NCI-H187 treated with DMSO at 0.1 percent for 48 hours (cell line): ENCODE measurements at regions not wholly inside any gene's neighbourhood (a gene's known extent, or its start where the extent isn't known, plus 50 kb on each side); places are given as distances from the start of the nearest gene placed in this dataset.
"Not testable (repeated sequence)": the region's sequence is repeated elsewhere in the genome, so short reads cannot be mapped to it uniquely, and the experiment has no call there.

Experiments used
- DNase-seq: peaks from one replicate; lab custom pipeline; 2025; lab: John Stamatoyannopoulos, UW

DNA sequence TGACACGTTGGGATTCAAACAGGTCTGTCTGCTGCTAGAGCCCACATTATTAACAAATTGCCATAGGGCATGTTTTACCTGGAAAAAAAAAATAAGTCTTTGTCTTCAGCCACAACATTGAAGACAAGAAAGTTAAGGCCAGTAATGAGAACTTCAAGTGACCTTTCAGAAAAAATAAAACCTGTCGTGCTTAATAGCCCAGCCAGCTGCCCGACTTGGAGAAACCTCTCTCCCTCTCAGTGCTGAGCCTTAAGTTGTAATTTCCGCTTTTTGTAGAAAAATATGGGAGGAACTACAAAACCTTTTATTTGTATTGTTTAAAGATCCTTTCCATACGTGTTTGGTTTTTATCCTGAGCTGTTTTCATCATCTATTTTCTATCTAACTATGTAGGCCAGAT lies 454.3 kb upstream of the SLITRK6 start:
- not testable (repeated sequence) for DNase-seq

DNA sequence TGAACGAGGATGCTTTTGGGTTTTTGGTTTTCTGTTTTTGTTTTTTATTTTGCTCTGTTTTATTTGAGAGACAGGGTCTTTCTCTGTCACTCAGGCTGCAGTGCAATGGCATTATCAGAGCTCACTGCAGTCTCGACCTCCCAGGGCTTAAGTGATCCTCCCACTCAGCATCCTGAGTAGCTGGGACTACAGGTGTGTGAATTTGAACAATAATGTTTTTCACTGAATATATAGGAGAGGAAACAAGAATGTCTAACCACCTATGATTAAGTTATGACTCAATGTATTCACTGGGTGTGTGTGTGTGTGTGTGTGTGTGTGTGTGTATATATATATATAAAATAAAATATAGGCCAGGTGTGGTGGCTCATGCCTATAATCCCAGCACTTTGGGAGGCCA lies 456.6 kb upstream of the SLITRK6 start:
- DNase-seq: not testable (repeated sequence)

DNA sequence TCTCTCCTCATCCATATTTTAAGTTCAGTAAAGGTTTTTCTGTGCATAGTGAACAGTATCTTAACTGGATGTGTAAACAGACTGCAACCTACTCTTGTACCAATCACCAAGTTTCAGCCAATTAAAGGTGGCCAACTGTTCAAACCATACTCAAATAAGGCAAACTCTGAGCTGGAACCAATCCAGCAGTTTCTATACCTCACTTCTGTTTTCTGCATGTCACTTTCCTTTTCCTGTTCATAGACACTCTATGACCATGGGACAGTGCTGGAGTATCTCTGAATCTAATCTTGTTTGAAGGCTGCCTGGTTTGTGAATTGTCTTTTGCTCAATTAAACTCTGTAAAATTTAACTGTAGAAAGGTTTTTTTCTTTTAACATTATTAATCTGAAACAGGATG lies 470.3 kb upstream of the SLITRK6 start:
- no peak for DNase-seq

DNA sequence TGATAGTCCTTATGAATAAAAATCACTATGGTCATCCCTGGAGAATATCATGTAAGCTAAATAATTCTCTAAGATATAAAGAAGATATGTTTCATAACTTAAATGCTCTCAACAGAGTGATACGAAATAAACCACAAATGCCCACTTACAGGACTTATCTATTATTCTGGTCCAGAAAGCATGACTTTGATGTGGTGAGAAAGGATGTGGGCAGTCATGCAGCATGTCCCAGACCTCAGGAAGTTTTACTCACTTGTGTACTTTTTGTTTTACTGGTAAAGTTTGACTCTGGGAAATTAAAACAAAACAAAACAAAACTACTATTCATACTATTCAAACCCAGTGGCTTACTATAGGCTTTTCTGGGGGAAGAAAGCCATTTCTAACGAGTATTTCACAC lies 483.2 kb upstream of the SLITRK6 start:
- DNase-seq: no peak

DNA sequence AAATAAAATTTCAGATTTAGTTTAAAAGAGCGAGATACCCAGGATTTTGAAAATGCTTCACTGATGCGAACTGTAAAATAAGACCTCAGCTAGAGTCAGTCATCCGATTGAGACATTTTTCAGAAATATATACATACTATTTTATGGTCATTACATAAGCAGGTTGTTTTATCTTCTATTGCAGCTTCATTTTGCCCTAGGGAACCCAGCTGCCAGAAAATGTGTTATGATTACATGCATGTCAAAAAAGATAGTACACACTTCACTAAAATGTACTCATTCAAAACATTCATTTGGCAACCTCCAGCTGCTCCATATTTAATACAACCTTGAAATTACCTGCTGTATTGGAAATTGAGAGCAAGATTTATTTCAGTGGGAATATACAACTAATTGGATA lies 483.8 kb upstream of the SLITRK6 start:
- DNase-seq: no peak

DNA sequence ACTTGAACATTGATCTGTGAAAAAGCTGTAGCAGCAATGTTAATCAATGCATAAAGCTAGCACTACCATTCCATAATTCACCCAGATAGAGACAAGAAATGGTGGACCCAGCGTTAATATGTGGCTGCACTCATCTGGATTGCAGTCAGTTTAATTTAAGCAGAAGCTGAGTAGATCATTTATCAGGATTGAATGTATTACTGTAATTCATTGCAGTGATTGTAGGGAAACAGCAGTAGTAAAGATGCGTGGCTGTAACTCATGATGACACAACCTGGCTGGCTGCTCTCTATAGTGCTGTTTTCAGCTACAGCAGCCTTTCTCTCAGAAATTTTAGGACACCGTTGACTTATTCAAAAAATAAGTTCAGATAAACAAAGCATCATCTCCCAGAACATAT lies 499.5 kb upstream of the SLITRK6 start:
- DNase-seq: no peak

DNA sequence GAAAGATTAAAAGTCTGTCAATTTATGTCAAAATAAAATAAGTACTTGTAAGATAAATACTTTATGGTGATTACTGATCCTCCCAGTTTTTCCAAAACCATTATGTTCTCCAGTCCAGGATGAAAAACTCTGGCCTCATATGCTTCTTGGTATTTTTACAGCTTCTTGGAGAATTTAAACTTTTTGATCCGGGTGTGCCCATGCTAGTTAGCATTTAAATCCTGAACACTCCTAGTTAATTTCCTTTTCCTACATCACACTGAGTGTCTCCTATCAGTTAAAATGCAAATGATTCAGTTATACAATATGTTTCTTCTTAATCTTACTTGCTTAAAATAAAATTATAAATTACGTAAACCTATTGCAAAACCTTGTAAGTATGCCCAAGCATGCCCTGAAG lies 499.9 kb upstream of the SLITRK6 start:
- DNase-seq: no peak

DNA sequence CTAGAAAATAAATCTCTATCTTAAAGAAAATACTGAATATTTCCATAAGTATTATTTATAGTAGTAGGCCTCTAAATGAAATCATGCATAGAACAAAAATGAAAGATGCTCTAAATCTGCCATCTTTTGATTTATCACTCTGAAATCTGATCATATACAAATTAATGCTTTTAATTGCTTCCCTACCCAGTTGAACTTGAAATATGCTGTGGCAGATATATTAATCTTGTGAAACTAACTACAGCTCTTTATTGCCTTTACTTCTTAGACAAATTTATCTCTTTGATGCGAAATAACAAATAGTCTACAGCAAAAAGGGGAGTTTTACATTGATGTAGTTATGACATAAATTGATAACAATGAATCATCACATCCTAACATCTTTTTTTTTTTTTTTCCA lies 510.7 kb upstream of the SLITRK6 start:
- DNase-seq: no peak

DNA sequence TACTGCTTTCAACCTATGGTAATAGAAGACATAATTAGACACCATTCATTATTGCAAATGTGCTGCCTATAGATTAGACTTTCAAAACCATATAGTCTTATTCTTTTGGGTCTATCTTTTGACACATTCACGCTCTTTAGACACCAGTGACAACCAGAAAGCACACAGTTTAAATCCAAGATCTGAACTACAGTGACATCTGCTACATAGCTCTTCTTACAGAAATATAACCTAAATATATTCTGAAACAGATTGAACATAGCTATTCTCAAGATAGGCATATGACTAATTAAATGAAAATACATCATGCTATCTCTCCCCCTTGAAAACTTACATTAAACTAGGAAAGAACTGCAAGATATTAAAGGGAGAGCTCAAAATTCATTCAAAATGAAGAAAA lies 514.2 kb upstream of the SLITRK6 start:
- DNase-seq: no peak

DNA sequence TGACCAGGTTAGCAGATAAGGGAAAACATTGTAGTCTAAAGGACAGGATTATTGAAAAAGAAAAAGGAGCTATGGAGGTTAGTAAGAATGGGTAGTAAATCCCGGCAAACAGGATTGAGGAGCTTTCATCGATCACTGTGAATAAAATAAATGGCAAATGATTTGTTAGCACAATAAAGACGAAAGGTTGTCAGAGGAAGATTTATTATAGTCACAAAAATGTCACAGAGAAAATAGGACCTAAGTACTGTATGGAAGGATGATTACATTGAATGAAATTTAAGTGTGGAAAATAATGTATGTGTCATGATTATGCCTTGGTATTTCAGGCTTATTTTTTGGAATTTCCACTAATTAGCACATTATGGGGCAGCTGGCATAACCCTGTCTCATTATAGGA lies 519.2 kb upstream of the SLITRK6 start:
- no peak for DNase-seq

DNA sequence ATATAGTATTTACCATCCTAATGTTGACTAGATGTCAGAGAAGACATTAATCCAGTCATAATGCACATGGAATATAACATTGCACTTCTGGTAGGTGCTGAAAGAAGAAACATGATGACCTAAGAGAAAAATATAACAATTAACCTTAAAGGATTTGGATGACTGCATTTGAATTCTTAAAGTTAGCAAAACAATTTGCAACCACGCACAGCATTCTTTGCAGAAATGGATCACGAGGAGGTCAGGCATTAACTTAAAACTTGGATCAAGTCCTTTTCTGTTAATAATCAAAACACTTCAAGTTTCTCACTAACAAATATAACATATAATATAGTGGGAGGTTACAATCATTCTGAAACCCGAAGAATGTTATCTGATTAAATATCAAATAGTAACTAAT lies 525.0 kb upstream of the SLITRK6 start:
- DNase-seq: no peak

DNA sequence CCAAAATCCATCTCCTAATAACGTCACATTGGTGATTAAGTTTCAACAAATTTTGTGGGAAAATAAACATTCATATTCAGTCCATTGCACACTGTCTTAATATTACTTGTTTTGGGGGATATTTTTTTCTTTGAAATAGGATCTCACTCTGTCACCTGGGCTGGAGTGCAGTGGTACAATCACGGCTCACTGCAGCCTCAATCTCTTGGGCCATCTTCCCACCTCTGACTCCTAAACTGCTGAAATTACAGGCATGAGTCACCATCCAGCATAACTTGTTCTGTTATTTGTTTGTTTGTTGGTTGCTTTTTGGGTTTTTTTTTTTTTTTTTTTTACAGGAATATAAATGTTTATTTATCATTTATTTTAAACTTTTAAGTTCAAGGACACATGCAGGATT lies 556.1 kb upstream of the SLITRK6 start:
- DNase-seq: no peak

DNA sequence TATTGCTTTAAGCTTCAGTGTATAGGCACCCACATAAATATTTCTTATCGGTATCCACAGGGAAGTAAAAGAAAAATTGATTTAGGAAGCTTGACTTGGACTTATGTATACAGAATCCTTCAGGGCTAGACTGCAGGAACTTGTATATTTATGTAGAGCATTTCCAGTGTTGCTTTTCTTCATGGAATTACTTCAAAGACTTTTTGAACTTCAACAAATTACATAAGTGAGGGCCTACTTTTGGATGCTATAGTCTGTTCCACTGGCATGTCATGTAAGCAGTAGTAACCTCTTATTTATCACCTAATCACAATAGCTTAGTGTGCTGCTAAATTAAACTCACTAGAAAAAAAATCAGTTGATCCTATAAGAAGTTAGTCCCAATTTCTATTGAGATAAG lies 557.9 kb upstream of the SLITRK6 start:
- no peak for DNase-seq

DNA sequence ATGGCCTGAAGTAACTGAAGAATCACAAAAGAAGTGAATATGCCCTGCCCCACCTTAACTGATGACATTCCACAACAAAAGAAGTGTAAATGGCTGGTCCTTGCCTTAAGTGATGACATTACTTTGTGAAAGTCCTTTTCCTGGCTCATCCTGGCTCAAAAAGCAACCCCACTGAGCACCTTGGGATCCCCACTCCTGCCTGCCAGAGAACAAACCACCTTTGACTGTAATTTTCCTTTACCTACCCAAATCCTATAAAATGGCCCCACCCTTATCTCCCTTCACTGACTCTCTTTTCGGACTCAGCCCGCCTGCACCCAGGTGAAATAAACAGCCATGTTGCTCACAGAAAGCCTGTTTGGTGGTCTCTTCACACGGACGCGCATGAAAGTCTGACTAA lies 564.5 kb upstream of the SLITRK6 start:
- DNase-seq: not testable (repeated sequence)

DNA sequence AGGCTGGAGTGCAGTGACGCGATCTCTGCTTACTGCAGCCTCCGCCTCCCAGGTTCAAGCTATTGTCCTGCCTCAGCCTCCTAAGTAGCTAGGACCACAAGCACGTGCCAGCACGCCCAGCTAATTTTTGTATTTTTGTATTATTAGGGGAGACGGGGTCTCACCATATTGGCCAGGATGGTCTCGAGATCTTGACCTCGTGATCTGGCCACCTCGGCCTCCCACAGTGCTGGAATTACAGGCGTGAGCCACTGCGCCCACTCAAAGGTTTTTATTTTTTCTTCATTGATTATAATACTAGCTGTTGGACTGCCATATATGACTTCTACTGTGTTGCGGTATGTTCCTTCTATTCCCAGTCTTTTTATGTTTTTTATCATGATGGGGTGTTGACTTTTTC lies 569.7 kb upstream of the SLITRK6 start:
- no peak for DNase-seq

DNA sequence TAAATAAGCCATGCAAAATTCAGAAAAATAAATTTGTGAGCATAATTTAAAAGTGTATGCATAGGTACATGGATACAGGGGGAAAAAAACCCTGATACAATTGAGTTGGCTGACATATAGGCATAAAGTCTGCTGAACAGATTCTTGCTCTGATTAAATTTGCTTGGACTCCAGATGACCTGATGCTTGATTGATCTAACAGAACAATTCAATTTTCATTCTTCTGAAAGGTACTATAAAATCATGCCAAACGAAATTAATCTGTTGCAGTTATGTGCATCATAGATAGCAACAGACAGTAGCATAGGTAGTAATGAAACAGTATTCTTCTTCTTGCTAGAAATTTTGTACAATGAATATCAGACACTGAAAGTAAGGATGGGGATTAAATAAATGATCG lies 578.2 kb upstream of the SLITRK6 start:
- DNase-seq: no peak

DNA sequence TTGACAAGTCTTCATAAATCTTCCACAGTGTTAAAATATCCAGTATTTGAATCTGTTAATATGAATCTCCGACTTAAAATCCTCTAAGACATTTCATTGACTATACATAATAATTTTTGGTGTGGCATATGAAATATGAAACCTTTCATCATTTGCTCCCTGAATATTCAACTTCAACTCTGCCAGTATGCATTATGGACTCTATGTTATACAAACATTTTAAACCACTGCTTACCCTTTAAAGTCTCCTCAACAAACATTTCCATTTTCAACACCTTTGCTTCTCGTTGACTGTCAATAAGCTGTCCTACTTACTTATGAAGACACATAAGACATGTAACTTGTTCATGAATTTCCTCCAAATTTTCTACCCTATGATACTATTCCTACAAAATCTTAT lies 579.4 kb upstream of the SLITRK6 start:
- no peak for DNase-seq

DNA sequence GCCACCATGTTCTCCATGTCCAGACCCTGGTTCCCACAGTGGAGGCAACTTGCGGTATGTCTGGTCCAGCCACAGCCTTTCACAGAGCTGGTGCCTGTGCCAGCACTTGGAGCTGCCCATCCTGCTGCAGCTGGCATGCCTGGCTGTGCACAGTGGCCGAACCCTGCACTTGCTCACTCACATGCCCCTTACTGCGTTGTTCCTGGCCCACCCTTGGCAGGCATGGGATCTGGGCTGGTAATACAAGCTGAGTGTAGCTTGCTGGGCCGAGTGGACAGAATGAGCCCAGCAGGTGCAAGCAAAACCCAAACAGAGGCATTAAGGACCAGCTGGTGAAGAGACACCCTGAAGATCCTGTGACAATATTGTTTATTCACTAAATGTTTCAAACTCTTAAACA lies 583.9 kb upstream of the SLITRK6 start:
- DNase-seq: no peak

DNA sequence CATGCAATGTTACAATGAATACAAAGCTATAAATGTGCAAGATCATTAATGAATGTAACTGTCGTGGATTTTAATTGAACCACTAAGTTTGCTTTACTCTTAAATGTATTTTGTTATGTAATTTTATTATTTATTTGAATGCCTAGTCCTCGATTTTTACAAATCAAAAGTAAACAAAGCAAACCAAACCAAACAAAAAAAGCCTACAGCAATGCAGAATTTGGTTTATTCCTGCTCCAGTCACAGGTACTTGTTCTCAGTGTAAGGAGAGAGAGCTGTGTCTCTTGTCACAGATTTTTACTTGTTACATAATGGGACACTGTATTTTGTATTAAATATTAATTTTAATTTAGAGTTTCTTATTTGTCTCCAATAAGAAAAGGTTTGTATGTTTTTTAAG lies 584.3 kb upstream of the SLITRK6 start:
- DNase-seq: no peak

DNA sequence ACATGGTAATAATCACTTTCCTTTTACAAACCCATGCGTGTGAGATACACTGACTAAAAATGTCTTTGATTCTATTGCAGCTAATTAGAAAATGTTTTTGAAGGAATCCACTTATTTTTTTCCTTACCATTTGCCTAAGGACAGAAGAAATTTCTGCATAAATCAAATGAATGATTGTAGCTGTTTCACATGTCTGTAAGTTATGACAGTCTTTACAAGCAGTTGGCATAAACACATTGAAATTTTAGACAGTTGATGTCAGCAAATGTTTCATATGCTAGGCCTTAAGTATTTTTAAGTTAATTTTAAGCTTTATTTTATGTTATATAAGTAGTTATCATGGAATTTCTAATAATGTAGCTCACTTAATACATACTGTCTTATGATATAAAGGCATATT lies 598.4 kb upstream of the SLITRK6 start:
- DNase-seq: no peak

DNA sequence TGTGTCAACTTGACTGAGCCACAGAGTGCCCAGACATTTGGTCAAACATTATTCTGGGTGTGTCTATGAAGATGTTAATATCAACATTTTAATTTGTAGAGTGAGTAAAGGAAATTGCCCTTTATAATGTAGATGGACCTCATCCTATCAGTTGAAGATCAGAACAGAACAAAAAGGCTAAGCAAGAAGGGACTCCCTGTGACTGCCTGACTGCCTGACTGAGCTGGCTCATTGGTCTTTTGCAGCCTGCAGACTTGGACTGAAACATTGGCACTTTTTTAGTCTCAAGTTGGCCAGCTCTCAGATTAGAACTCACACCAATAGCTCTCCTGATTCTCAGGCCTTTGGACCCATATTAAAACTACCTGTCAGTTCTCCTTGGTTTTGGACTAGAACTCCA lies 600.4 kb upstream of the SLITRK6 start:
- no peak for DNase-seq

DNA sequence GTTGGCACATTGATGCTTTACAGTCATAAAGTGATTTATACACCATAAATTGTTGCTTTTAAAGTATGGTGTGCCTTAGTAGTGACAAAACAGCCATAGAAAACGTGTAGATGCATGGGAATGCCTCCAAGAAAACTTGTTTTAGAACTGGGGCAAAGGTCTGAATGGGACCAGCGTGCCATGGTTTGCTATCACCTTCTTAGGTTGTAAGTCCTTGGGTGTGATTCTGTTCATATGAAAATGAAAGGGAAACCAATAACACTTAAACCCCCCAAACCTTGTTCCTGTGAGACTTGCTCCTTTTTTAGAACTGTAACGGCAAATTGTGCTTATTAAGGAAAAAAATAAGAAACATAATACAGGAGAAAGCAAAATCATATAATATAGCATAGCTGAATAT lies 603.3 kb upstream of the SLITRK6 start:
- no peak for DNase-seq

DNA sequence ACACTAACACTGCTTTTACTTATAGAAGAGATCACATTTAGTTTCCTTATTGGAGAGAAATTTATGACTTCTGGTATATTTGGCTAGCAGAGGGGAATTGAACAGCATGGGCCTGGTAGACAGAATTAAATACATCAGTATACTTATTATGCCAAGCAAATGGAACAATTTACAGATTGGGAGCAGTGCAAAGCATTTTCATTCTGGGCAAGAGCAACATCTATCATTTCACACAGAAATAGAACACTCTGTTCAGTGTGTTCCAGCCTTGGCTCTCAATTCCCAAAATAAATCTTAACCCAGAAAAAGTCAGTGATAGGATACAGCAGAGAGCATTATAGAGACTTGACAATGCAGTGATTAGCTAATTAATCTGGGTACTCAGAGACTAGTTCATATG lies 604.0 kb upstream of the SLITRK6 start:
- no peak for DNase-seq

DNA sequence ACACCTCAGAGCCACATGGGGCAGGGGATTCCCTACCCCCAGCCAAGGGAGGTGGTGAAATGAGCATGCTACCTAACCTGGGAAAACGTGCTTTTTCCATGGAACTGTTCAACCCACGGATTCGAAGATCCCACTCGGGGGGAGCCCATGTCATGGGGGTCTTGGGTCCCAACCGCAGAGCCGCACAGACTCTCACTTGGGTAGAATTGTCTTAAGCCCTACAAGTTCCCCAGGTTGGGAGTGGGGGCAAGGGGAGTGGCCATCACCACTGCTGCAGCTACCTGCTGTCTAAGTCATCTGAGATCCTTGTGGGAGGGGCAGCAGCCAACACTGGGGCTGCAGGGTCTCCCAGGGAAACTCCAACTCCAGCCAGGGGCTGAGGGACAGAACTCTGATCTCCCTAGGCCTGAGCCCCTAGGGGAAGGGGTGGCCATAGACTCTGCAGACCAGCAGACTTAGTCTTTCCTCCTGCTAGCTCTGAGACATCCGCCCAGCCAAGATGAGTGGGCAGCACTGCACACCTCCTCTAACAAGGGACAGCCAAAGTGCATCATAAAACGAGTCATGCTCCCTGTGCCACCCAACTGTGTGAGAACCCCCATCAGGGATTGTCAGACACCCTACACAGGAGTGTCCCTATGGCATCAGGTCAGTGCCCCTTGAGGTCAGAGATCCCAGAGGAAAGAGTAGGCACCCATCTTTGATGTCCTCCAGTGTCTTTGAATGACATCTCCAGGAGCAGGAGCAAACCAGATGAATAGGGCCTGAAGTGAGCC lies 610.4 kb upstream of the SLITRK6 start:
- no peak for DNase-seq
